ENCODE measurements at regions not wholly inside any gene's neighbourhood (a gene's known extent, or its start where the extent isn't known, plus 50 kb on each side); places are given as distances from the start of the nearest gene placed in this dataset.

GRCh38 chr6:169887529-169888140 is 136.2 kb downstream of the ERMARD start:
- no peak for DNase-seq (ENCODE audit: low read depth)

- no peak for DNase-seq (ENCODE audit: low read depth)
Measured at GRCh38 chr6:169886631-169887227, 135.3 kb downstream of the ERMARD start.

- DNase-seq (ENCODE audit: low read depth) = no peak
Measured at GRCh38 chr6:169885831-169886230, 134.4 kb downstream of the ERMARD start.

- no peak for DNase-seq (ENCODE audit: low read depth)
Measured at GRCh38 chr6:169885131-169885530, 133.7 kb downstream of the ERMARD start.

DNA sequence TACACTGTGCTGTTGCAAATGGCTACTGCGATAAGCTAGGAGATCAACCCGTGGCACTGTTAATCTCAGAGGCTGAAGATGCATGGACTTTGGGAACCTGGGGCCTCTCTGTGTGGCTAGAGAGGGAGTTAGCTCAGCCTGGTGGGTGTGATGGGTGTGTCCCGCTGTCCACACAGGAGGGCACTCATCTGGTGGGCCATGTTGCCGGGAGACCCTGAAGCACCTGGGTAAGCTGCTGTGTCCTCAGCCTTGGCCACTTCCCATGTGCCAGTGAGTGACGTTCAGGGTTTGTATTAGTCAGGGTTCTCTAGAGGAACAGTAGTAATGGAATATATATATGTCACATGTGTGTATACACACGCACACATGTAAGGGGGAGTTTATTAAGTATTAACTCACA is 132.7 kb downstream of the ERMARD start:
- DNase-seq (ENCODE audit: low read depth) = no peak

DNA sequence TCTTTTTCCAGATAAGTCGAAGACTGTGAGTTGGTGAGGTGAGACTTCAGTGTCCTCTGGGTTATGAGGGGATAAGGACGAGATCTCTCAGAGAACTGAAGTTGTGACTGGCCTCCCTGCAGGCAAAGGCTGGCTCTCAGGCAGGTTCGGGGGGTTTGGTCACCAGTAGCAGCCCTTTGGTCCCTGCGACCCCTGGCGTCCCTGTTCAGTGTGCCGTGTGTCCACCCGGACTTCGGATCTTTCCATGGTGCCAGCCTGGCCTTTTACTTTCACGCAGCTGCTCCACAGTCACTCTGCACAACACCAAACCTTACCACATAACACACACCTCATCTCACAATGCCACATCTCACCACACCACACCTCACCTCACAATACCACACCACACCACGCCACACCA is 131.9 kb downstream of the ERMARD start:
- no peak for DNase-seq (ENCODE audit: low read depth)

DNA sequence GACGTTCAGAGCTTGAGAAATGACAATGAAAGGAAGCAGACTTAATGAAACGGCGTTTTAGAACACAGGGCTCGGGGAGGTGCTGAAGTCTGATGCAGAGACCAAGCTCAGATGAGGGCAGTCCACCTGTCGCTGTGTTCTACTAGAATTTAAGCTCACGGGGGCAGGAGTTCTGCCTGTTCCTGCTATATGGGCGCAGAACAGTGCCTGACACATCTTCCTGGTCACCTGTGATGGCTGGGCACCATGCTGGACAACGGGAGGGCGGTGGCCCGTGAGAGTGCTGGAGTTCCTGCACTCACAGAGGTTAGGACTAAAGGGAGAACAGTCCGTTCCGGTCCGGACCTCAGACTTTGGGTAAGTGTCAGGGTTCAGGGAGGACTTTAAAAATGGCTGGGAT is 130.6 kb downstream of the ERMARD start:
- DNase-seq (ENCODE audit: low read depth) = no peak

GRCh38 chr6:169881398-169881797 is 130.0 kb downstream of the ERMARD start:
- DNase-seq (ENCODE audit: low read depth) = no peak

- DNase-seq (ENCODE audit: low read depth) = no peak
Measured at GRCh38 chr6:169880516-169880915, 129.1 kb downstream of the ERMARD start.

- no peak for DNase-seq (ENCODE audit: low read depth)
Measured at GRCh38 chr6:169869301-169869700, 117.9 kb downstream of the ERMARD start.

DNA sequence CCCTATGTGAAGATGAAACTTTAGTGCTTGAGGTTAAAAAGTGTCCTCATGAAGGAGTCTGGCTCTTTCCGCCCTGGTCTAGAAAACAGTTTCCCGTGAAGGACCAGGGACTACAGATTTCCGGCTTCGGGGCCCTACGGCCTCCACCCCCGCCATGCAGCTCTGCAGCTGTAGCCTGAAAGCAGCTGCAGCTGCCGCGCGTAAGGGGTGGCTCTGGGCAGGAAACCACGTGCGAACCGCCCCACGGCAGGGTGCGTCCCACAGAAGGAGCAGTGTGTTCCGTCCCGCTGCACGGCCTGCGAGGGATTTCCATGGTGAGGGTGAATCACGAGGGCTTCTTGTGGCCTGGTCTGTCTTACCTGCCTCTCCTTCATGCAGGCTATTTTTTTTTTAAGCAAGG is 117.0 kb downstream of the ERMARD start:
- no peak for DNase-seq (ENCODE audit: low read depth)

DNA sequence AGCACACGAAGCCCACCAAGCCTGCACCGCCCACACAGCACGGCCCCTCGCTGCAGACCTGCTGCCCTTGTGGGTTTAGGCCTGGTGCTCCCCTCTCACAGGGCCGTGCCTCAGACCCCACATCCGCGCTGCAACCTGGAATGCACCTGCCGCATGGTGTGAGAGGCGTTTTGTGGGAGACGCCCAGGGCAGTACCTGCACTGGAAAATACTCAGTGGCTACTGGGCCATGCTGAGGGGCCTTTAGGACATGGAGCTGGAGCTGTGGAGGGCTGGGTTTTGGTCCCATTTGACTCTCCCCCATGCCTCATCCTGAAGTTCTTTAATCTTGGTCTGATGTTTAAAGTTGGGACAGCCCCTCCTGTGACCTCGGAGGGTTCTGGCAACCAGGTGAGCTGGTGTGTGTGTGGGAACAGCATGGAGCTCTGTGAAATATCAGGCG is 116.3 kb downstream of the ERMARD start:
- no peak for DNase-seq (ENCODE audit: low read depth)

- no peak for DNase-seq (ENCODE audit: low read depth)
Measured at GRCh38 chr6:169866668-169867521, 115.5 kb downstream of the ERMARD start.

- no peak for DNase-seq (ENCODE audit: low read depth)
Measured at GRCh38 chr6:169866140-169866534, 114.7 kb downstream of the ERMARD start.

- no peak for DNase-seq (ENCODE audit: low read depth)
Measured at GRCh38 chr6:169865346-169866139, 114.1 kb downstream of the ERMARD start.

GRCh38 chr6:169864148-169865020 is 113.0 kb downstream of the ERMARD start:
- no peak for DNase-seq (ENCODE audit: low read depth)

GRCh38 chr6:169863710-169864109 is 112.3 kb downstream of the ERMARD start:
- DNase-seq (ENCODE audit: low read depth) = no peak

DNA sequence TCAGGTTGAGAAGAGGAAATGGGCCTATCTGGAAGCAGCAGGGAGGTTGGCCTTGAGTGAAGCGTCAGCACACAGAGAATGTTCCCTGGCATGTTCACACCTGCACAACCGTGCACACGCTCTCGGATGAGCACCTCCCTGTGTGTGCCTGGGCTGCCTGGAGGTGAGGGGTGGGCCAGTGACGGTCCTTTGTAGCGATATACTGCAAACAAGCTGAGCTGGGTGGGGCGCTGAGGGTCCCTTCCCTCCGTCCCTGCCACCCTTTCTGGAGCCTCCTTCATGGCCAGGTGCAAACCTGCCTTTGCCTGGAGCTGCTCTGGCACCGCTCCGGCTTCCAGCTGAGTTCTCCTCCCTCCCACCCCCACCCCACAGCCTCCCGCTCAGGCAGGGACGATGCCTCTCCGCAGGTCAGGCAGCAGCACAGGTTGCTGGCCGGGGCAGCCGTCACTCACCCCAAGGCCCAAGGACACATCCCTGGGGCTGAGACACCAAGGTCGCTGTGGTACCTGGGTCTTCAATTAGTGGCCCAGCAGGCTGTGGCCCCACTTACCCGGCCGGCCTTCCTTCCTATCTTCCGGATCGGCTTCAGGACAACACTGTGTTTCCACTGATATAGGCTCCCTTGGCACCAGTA is 111.6 kb downstream of the ERMARD start:
- no peak for DNase-seq (ENCODE audit: low read depth)

- DNase-seq (ENCODE audit: low read depth) = no peak
Measured at GRCh38 chr6:169862043-169862891, 110.8 kb downstream of the ERMARD start.
